GM12878 (cell line): ENCODE measurements at regions not wholly inside any gene's neighbourhood (a gene's known extent, or its start where the extent isn't known, plus 50 kb on each side); places are given as distances from the start of the nearest gene placed in this dataset.

Source experiments
- ATAC-seq: fragments of 200-7000 bp; cut with Tn5 transposase; 3 replicates; pipeline ENCODE4 v1.9.1; 2020; ENCODE audit warnings: mild to moderate bottlenecking, moderate library complexity
- BruUV-seq: library from RNA; stranded (reverse); fragments of 400-500 nt; replicated peaks from 2 replicates; lab custom pipeline; 2021; lab: Mats Ljungman, UMichigan
- CTCF ChIA-PET: fragments of 300-600 bp; sonication (Branson Sonifier 250); formaldehyde crosslinking; extraction: SDS; loops from one replicate; lab custom pipeline; 2021; ENCODE audit warnings: inconsistent platforms; lab: Yijun Ruan, JAX
- POLR2A ChIA-PET: fragments of 350-600 bp; formaldehyde crosslinking; extraction: SDS; loops from one replicate; lab custom pipeline; 2021; ENCODE audit warnings: inconsistent platforms; lab: Charles Lee
- RAD21 ChIA-PET: fragments of 300-600 bp; sonication (Branson Sonifier 250); formaldehyde crosslinking; loops from one replicate; lab custom pipeline; 2023; ENCODE audit warnings: antibody characterized with exemption; ENCODE audit not compliant: unreplicated experiment; lab: Charles Lee
- SMC1A ChIA-PET: fragments of 300-600 bp; sonication (Branson Sonifier 250); formaldehyde crosslinking; loops from one replicate; lab custom pipeline; 2023; ENCODE audit not compliant: unreplicated experiment, uncharacterized antibody; lab: Charles Lee
- DNase-seq: peaks from one replicate; pipeline ENCODE4 v3.0.0-alpha.2; 2011; ENCODE audit warnings: low read depth, low spot score
- FAIRE-seq: peaks from 3 replicates; lab custom pipeline; 2011; peaks lifted over from hg19 to GRCh38; lab: Jason Lieb, UNC
- H2AFZ ChIP-seq: 2 replicates; pipeline ENCODE4 v1.6.0; 2011; ENCODE audit warnings: low read depth, low read length, control low read depth; ENCODE audit not compliant: control insufficient read depth
- H3K27ac ChIP-seq: 2 replicates; pipeline ENCODE4 v1.5.1; 2011; ENCODE audit warnings: control low read depth; ENCODE audit not compliant: control insufficient read depth, insufficient read depth
- H3K27me3 ChIP-seq, 2 experiments: replicated peaks in 1 of 2; 2 replicates each; pipeline versions ENCODE4 v1.6.0 to v1.6.1; 2011; ENCODE audit warnings: low read length in 1 of 2; ENCODE audit not compliant: control insufficient read depth in 2 of 2, insufficient read depth in 2 of 2
- H3K36me3 ChIP-seq, 2 experiments: 2 replicates each; pipeline ENCODE4 v1.5.1; 2011; ENCODE audit warnings: low read length in 1 of 2; ENCODE audit not compliant: control insufficient read depth in 2 of 2, insufficient read depth in 2 of 2
- H3K4me1 ChIP-seq: 2 replicates; pipeline ENCODE4 v1.6.1; 2011; ENCODE audit warnings: mild to moderate bottlenecking, low read length, moderate library complexity, mixed read lengths; ENCODE audit not compliant: control insufficient read depth, insufficient read depth
- H3K4me2 ChIP-seq: 2 replicates; pipeline ENCODE4 v1.6.0; 2011; ENCODE audit warnings: control low read depth; ENCODE audit not compliant: control insufficient read depth, insufficient read depth
- H3K4me3 ChIP-seq: fragments of 200-600 bp; sonication (generic); 2 replicates; pipeline ENCODE4 v1.5.1; 2016
- H3K79me2 ChIP-seq: 2 replicates; pipeline ENCODE4 v1.6.0; 2011; ENCODE audit warnings: low read length; ENCODE audit not compliant: control insufficient read depth, insufficient read depth
- H3K9ac ChIP-seq: 2 replicates; pipeline ENCODE4 v1.8.0; 2011; ENCODE audit warnings: low read length, control low read depth, mixed read lengths; ENCODE audit not compliant: control insufficient read depth, insufficient read depth
- H3K9me3 ChIP-seq: replicated peaks from 3 replicates; pipeline ENCODE4 v1.5.1; 2011; ENCODE audit warnings: mild to moderate bottlenecking, low read length; ENCODE audit not compliant: control insufficient read depth, insufficient read depth
- H4K20me1 ChIP-seq: 2 replicates; pipeline ENCODE4 v1.6.0; 2011; ENCODE audit not compliant: control insufficient read depth, insufficient read depth
- ATF7 ChIP-seq: fragments of 450-650 bp; IDR thresholded peaks from 2 replicates; pipeline ENCODE4 v1.6.1; 2016; ENCODE audit warnings: low read depth, mild to moderate bottlenecking
- CREB1 ChIP-seq: IDR thresholded peaks from 2 replicates; pipeline ENCODE4 v1.6.1; 2012; ENCODE audit warnings: low read depth, mild to moderate bottlenecking, inconsistent platforms
- CREM ChIP-seq: IDR thresholded peaks from 2 replicates; pipeline ENCODE4 v1.6.1; 2014; ENCODE audit warnings: antibody characterized with exemption, low read depth
- E4F1 ChIP-seq: fragments of 450-650 bp; IDR thresholded peaks from 2 replicates; pipeline ENCODE4 v1.6.1; 2018; ENCODE audit warnings: borderline replicate concordance, mild to moderate bottlenecking; ENCODE audit not compliant: partially characterized antibody
- ELK1 ChIP-seq: IDR thresholded peaks from 2 replicates; pipeline ENCODE4 v1.6.1; 2012; ENCODE audit warnings: low read depth, low read length, improper control_type of control experiment
- IKZF2 ChIP-seq, 2 experiments: fragments of 450-650 bp; IDR thresholded peaks; 2 replicates each; pipeline ENCODE4 v1.6.1; 2017; ENCODE audit warnings: mild to moderate bottlenecking in 2 of 2, moderate library complexity in 2 of 2
- JUNB ChIP-seq: IDR thresholded peaks from 2 replicates; pipeline ENCODE4 v1.6.1; 2016; ENCODE audit warnings: antibody characterized with exemption, mild to moderate bottlenecking
- MAX ChIP-seq: IDR thresholded peaks from 2 replicates; pipeline ENCODE4 v1.6.1; 2012; ENCODE audit warnings: low read depth, low read length, improper control_type of control experiment
- MTA2 ChIP-seq: fragments of 450-650 bp; IDR thresholded peaks from 2 replicates; pipeline ENCODE4 v1.6.1; 2016; ENCODE audit warnings: low read depth, mild to moderate bottlenecking, moderate library complexity
- MTA3 ChIP-seq: IDR thresholded peaks from 2 replicates; pipeline ENCODE4 v1.6.1; 2012; ENCODE audit warnings: low read length, inconsistent platforms, borderline replicate concordance
- NFYB ChIP-seq: IDR thresholded peaks from 2 replicates; pipeline ENCODE4 v1.6.1; 2011; ENCODE audit warnings: low read depth, mild to moderate bottlenecking, low read length, improper control_type of control experiment, moderate library complexity; ENCODE audit not compliant: insufficient read depth
- NRF1 ChIP-seq: conservative IDR thresholded peaks from 2 replicates; pipeline ENCODE4 v1.6.1; 2011; ENCODE audit warnings: mild to moderate bottlenecking, low read depth, low read length, improper control_type of control experiment
- RAD51 ChIP-seq: fragments of 450-650 bp; IDR thresholded peaks from 2 replicates; pipeline ENCODE4 v1.6.1; 2016; ENCODE audit warnings: moderate library complexity, mild to moderate bottlenecking, inconsistent platforms
- RELB ChIP-seq: fragments of 450-650 bp; IDR thresholded peaks from 2 replicates; pipeline ENCODE4 v1.6.1; 2017; ENCODE audit warnings: low read depth, mild to moderate bottlenecking, moderate library complexity
- RFX5 ChIP-seq: IDR thresholded peaks from 2 replicates; pipeline ENCODE4 v1.6.1; 2011; ENCODE audit warnings: low read depth, low read length, improper control_type of control experiment
- SUPT20H ChIP-seq: IDR thresholded peaks from 2 replicates; pipeline ENCODE4 v1.6.1; 2011; ENCODE audit warnings: low read depth, mild to moderate bottlenecking, low read length, moderate library complexity, borderline replicate concordance; ENCODE audit not compliant: control insufficient read depth
- ZBED1 ChIP-seq: IDR thresholded peaks from 2 replicates; pipeline ENCODE4 v1.6.1; 2016; ENCODE audit warnings: borderline replicate concordance
- WGBS: methylation state at CpG from one replicate; pipeline ENCODE4 v1.1.6; 2016; ENCODE audit warnings: low lambda C conversion rate; ENCODE audit not compliant: insufficient replicate concordance, insufficient coverage; ENCODE audit errors: missing lambda C conversion rate; 5-methylcytosine and 5-hydroxymethylcytosine counted together
- in situ Hi-C: fragments of 300-500 bp; cut with MboI; formaldehyde crosslinking; loops from 9 replicates; pipeline ENCODE4 v1.14.3; 2018; ENCODE audit warnings: mixed read lengths
- intact Hi-C: fragments of 100-400 bp; cut with micrococcal nuclease; formaldehyde crosslinking; loops from one replicate; pipeline ENCODE4 v1.14.2; 2022; ENCODE audit not compliant: unreplicated experiment

GRCh38 chr16:18060351-18060750 is 276.2 kb downstream of the NPIPA8 start:
- ChIA-PET SMC1A (no interaction called here), CTCF (no interaction called here), RAD21 (no interaction called here), POLR2A (no interaction called here)
- in situ Hi-C loops, result no loop called here
- TF ChIP-seq NFYB, result no peak
- no peak for TF ChIP-seq RAD51
- no peak for TF ChIP-seq NRF1
- TF ChIP-seq ATF7, result no peak
- no peak for TF ChIP-seq MAX
- no peak for TF ChIP-seq CREB1
- no peak for TF ChIP-seq ELK1
- no peak for TF ChIP-seq E4F1
- no peak for TF ChIP-seq MTA3
- no peak for TF ChIP-seq ZBED1
- TF ChIP-seq MTA2, result no peak
- TF ChIP-seq RFX5, result no peak
- TF ChIP-seq JUNB, result no peak
- no peak for TF ChIP-seq IKZF2 (IDR thresholded peaks at IDR 0.05)
- no peak for TF ChIP-seq RELB
- TF ChIP-seq CREM, result no peak
- TF ChIP-seq SUPT20H, result no peak
- H2AFZ ChIP-seq, result no peak overlapping the region
- H3K27me3 ChIP-seq, result no peaks in the 10 kb centered on the region; a peak in 1 of 4 replicates
- intact Hi-C loops, result no loop called here
- H4K20me1 ChIP-seq, result no peaks in the 10 kb centered on the region
- no peak overlapping the region for H3K4me2 ChIP-seq
- no peaks in the 10 kb centered on the region for H3K9me3 ChIP-seq
- FAIRE-seq, result no peak
- H3K79me2 ChIP-seq, result no peaks in the 10 kb centered on the region
- no peak for DNase-seq
- H3K36me3 ChIP-seq, result no peaks in the 10 kb centered on the region
- no peak overlapping the region for H3K27ac ChIP-seq
- H3K9ac ChIP-seq, result no peak overlapping the region
- H3K4me3 ChIP-seq, result no peak overlapping the region
- no peak for ATAC-seq
- BruUV-seq, result no TSS peak
- no peaks in the 10 kb centered on the region for H3K4me1 ChIP-seq
- 0% methylated on average over 7 of the region's 7 CpGs for WGBS
